Natural killer cell (primary cell): ENCODE measurements at regions not wholly inside any gene's neighbourhood (a gene's known extent, or its start where the extent isn't known, plus 50 kb on each side); places are given as distances from the start of the nearest gene placed in this dataset.
"Not testable (repeated sequence)": the region's sequence is repeated elsewhere in the genome, so short reads cannot be mapped to it uniquely, and the experiment has no call there.

Experiments
- ATAC-seq, 3 donors: fragments of 150-1000 bp in 2 of 3; fragments of 200-7000 bp in 1 of 3; cut with Tn5 transposase; 1 replicate in 1 of 3; 2 replicates in 2 of 3; pipeline ENCODE4 v1.10.0; 2021; ENCODE audit warnings: mild to moderate bottlenecking in 2 of 3, moderate library complexity in 2 of 3
- DNase-seq, 2 donors: peaks; one replicate each; pipeline versions ENCODE4 v3.0.0 to v3.0.0-alpha.2; 2013 to 2021; ENCODE audit warnings: mixed read lengths in 1 of 2
- H3K27ac ChIP-seq: one replicate; pipeline ENCODE4 v1.5.1; 2013; ENCODE audit warnings: mild to moderate bottlenecking, low read length
- H3K27me3 ChIP-seq: one replicate; pipeline ENCODE4 v1.6.1; 2013; ENCODE audit warnings: low read length; ENCODE audit not compliant: control insufficient read depth, insufficient read depth
- H3K36me3 ChIP-seq: one replicate; pipeline ENCODE4 v1.6.1; 2013; ENCODE audit warnings: low read length; ENCODE audit not compliant: control insufficient read depth, insufficient read depth
- H3K4me1 ChIP-seq: one replicate; pipeline ENCODE4 v1.6.1; 2013; ENCODE audit warnings: low read length; ENCODE audit not compliant: control insufficient read depth, insufficient read depth
- H3K4me3 ChIP-seq: one replicate; pipeline ENCODE4 v1.5.1; 2013; ENCODE audit warnings: low read length
- H3K9me3 ChIP-seq: one replicate; pipeline ENCODE4 v1.6.1; 2013; ENCODE audit warnings: low read length; ENCODE audit not compliant: control insufficient read depth, insufficient read depth
- H3K27ac Mint-ChIP-seq, 2 donors: one replicate each; pipeline ENCODE4 v1.8.0; 2022; ENCODE audit warnings: mild to moderate bottlenecking in 2 of 2, mixed read lengths in 2 of 2, moderate library complexity in 1 of 2
- H3K27me3 Mint-ChIP-seq, 2 donors: one replicate each; pipeline ENCODE4 v1.8.0; 2022; ENCODE audit warnings: low read depth in 2 of 2, mixed read lengths in 2 of 2
- H3K36me3 Mint-ChIP-seq: one replicate; pipeline ENCODE4 v1.8.0; 2022; ENCODE audit warnings: mixed read lengths
- H3K4me1 Mint-ChIP-seq, 2 donors: one replicate each; pipeline ENCODE4 v1.8.0; 2022; ENCODE audit warnings: mixed read lengths in 2 of 2
- H3K4me3 Mint-ChIP-seq: one replicate; pipeline ENCODE4 v1.8.0; 2022; ENCODE audit warnings: mild to moderate bottlenecking, moderate library complexity, mixed read lengths
- H3K9me3 Mint-ChIP-seq, 2 donors: one replicate each; pipeline ENCODE4 v1.8.0; 2022; ENCODE audit warnings: mixed read lengths in 2 of 2
- WGBS: methylation state at CpG from one replicate; pipeline ENCODE4 v1.1.7; 2013; ENCODE audit warnings: missing lambda C conversion rate; ENCODE audit not compliant: insufficient coverage; 5-methylcytosine and 5-hydroxymethylcytosine counted together
- intact Hi-C: fragments of 100-400 bp; cut with micrococcal nuclease; formaldehyde crosslinking; loops from one replicate; pipeline ENCODE4 v1.14.2; 2022

DNA sequence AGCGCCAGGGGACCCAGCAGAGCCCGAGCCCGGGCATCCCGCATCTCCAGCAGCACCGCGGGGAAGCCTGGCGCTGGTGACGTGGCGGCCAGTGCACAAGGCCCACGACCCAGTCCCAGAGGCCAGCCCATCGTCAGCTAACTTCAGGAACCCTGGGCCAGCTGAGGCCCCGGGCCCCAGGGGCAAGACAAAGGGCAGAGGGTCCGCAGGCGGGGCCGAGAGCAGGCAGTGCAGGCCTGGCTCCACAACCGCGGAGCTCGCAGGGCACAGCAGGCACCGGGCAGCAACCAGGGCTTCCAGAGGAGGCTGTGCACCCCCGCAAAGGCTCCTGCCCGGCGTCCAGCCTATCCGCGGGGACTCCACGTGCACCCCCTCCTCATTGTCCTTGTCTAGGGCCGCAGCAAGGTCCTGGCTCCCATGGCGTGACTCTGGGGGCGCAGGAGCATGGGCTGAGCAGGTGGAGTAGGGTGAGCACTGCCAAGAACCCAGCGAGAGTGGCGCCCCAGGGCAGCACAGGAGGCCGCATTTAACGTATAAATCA lies 352.5 kb downstream of the KCNJ18 start:
- 87% methylated on average over 28 of the region's 32 CpGs for WGBS
- H3K9me3 ChIP-seq, H3K27me3 Mint-ChIP-seq, H3K27ac ChIP-seq, H3K4me1 ChIP-seq, H3K4me3 ChIP-seq, H3K27ac Mint-ChIP-seq, H3K27me3 ChIP-seq, H3K9me3 Mint-ChIP-seq, H3K4me1 Mint-ChIP-seq, ATAC-seq, DNase-seq, H3K36me3 Mint-ChIP-seq, H3K36me3 ChIP-seq, H3K4me3 Mint-ChIP-seq, intact Hi-C loops: not testable (repeated sequence)

DNA sequence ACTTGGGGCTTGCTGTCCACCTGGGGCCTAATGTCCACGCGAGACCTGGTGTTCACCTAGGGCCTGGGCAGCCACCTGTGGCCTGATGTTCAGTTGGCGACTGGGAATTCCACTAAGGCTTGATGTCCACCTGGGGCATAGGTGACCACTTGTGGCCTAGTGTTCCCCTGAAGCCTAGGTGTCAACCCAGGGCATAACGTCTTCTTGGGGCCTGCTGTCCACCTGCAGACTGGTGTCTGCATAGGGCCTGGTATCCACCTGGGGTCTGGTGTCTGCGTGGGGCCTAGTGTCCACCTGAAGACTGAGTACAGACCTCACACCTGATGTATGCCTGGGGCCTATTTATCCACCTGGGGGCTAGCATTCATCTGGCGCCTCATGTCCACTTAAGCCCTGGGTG lies 355.2 kb downstream of the KCNJ18 start:
- H3K9me3 Mint-ChIP-seq, H3K9me3 ChIP-seq, intact Hi-C loops, H3K27me3 Mint-ChIP-seq, H3K4me3 Mint-ChIP-seq, H3K36me3 Mint-ChIP-seq, H3K4me1 ChIP-seq, H3K27ac Mint-ChIP-seq, H3K36me3 ChIP-seq, ATAC-seq, DNase-seq, H3K4me1 Mint-ChIP-seq, H3K4me3 ChIP-seq, H3K27me3 ChIP-seq, H3K27ac ChIP-seq: not testable (repeated sequence)
- WGBS = 90% methylated on average over 5 of the region's 6 CpGs

DNA sequence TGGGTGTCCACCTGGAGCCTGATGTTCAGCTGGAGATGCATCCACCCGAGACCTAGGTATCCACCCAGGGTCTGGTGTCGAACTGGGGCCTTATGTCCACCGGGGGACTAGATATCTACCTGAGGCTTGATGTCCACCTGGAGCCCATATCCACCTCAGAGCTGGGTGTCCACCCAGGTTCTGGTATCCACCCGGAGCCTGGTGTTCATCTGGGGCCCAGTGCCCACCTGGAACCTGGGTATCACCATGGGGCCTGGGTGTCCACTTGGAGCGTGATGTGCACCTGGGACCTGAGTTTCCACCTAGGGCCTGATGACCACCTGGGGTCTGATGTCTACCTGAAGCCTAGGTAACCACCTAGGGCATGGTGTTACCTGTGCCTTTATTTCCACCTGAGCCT lies 355.9 kb downstream of the KCNJ18 start:
- DNase-seq, H3K9me3 ChIP-seq, ATAC-seq, H3K36me3 Mint-ChIP-seq, H3K27me3 Mint-ChIP-seq, H3K4me1 Mint-ChIP-seq, H3K36me3 ChIP-seq, H3K27me3 ChIP-seq, H3K4me3 ChIP-seq, intact Hi-C loops, H3K9me3 Mint-ChIP-seq, H3K4me3 Mint-ChIP-seq, H3K27ac ChIP-seq, H3K27ac Mint-ChIP-seq, H3K4me1 ChIP-seq: not testable (repeated sequence)
- WGBS = 90% methylated on average over 5 of the region's 5 CpGs

DNA sequence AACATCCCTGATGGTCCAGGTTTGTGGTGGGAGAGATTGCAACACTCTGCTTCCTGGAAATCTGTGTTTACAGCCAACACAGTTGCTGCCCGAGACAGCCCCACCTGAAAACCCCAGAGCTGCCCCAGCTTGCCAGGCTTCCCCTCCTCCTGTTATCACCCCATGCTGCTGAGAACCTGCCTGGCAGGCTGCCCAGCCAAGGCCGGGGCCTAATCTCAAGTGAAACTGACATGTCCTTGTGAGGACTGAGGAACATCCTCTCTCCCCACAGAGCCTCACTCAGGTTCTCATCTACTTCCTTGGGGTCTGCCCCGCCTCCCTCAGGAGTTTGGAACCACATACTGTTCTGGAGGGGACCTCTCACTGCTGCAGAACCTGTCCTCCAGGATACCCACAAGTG lies 358.4 kb downstream of the KCNJ18 start:
- H3K27ac ChIP-seq, H3K4me1 ChIP-seq, H3K36me3 Mint-ChIP-seq, H3K4me3 Mint-ChIP-seq, H3K27ac Mint-ChIP-seq, DNase-seq, H3K4me1 Mint-ChIP-seq, H3K27me3 ChIP-seq, H3K9me3 Mint-ChIP-seq, H3K27me3 Mint-ChIP-seq, H3K9me3 ChIP-seq, intact Hi-C loops, ATAC-seq, H3K36me3 ChIP-seq, H3K4me3 ChIP-seq: not testable (repeated sequence)
- 64% methylated on average over 2 of the region's 3 CpGs for WGBS

DNA sequence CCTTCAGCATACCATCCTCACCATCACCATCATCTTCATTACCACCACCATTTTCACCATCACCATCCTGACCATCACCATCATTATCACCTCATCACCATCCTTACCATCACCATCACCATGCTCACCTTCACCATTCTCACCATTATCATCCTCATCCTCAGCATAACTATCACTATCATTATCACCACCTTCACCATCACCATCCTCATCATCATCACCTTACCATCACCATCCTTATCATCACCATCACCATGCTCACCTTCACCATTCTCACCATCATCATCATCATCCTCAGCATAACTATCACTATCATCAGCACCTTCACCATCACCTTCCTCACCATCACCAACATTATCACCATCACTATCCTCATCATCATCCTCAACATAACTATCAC lies 360.4 kb downstream of the KCNJ18 start:
- H3K4me1 Mint-ChIP-seq, H3K4me3 ChIP-seq, H3K27ac ChIP-seq, H3K27ac Mint-ChIP-seq, H3K36me3 Mint-ChIP-seq, intact Hi-C loops, H3K4me1 ChIP-seq, H3K4me3 Mint-ChIP-seq, H3K9me3 ChIP-seq, ATAC-seq, H3K36me3 ChIP-seq, H3K27me3 ChIP-seq, H3K27me3 Mint-ChIP-seq, DNase-seq, H3K9me3 Mint-ChIP-seq: not testable (repeated sequence)

DNA sequence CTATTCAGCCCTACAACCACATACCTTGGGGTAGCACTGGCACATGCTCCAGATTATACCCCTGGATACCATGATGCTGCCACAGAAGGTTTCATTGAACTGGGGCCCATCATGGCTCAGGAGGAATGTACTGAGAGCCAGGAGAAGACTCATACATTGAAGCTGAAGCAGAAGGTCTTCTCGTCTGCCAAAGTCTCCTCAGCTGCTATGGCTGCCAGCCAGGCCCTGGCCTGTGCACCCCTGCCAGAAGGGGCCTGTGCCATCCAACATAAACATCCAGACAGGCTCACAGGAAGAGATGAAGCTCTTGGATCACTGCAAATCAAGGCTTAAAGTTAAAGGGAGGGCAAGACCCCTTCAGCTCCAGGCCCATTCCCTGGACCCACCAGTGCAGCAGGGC lies 364.2 kb downstream of the KCNJ18 start:
- H3K27ac Mint-ChIP-seq, H3K27ac ChIP-seq, H3K4me3 Mint-ChIP-seq, H3K4me1 ChIP-seq, ATAC-seq, H3K27me3 Mint-ChIP-seq, H3K36me3 Mint-ChIP-seq, DNase-seq, intact Hi-C loops, H3K27me3 ChIP-seq, H3K4me3 ChIP-seq, H3K4me1 Mint-ChIP-seq, H3K9me3 ChIP-seq, H3K36me3 ChIP-seq, H3K9me3 Mint-ChIP-seq: not testable (repeated sequence)
- 94% methylated on average over 1 of the region's 1 CpG for WGBS

DNA sequence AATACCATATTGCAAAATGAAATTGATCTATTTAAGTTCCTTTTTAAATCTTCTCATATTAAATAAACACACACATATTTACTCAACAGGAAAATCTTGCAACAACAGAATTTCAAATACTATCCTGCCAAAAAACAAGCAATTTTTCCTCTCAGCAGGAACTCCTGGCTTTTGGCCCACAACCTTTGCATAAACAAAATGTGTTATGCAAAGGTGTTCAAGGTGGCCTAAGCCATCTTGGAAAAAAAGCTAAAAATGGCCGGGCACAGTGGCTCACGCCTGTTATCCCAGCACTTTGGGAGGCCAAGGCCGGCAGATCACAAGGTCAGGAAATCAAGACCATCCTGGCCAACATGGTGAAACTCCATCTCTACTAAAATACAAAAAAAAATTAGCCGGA lies 383.6 kb downstream of the KCNJ18 start:
- H3K9me3 Mint-ChIP-seq, H3K27me3 ChIP-seq, H3K27ac Mint-ChIP-seq, H3K27me3 Mint-ChIP-seq, H3K27ac ChIP-seq, H3K4me1 Mint-ChIP-seq, H3K4me3 ChIP-seq, H3K36me3 Mint-ChIP-seq, H3K4me3 Mint-ChIP-seq, intact Hi-C loops, H3K4me1 ChIP-seq, ATAC-seq, H3K36me3 ChIP-seq, DNase-seq, H3K9me3 ChIP-seq: not testable (repeated sequence)
- no CpG with 5 or more reads among the region's 4 CpGs for WGBS

DNA sequence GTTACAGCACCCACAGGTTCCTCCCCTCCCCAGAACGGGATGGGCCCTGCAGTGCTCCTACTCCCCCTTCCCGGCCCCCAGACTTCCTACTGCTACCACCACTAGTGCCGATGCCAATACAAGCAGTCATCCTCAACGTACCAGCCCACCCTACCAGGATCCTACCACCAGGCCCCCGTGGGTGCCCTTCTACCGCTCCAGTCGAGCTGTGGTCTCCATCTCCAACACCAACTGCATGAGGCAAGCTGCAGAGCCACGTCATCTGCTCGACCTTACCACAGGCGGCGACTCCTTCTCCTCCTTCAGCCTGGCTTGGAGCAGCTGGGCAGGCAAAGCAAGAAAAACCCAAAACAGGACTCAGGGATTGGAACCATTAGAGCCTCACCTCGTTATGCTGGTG lies 396.3 kb downstream of the KCNJ18 start:
- H3K9me3 ChIP-seq, H3K27me3 ChIP-seq, H3K4me3 ChIP-seq, H3K27ac ChIP-seq, H3K36me3 ChIP-seq, H3K4me3 Mint-ChIP-seq, H3K36me3 Mint-ChIP-seq, ATAC-seq, H3K27ac Mint-ChIP-seq, DNase-seq, H3K4me1 ChIP-seq, H3K4me1 Mint-ChIP-seq, H3K27me3 Mint-ChIP-seq, intact Hi-C loops: not testable (repeated sequence)
- WGBS = 83% methylated on average over 11 of the region's 12 CpGs
- H3K9me3 Mint-ChIP-seq = peaks cover 12 to 13% of the 10 kb centered on the region in 2 donors
